SH-SY5Y (cell line): ENCODE measurements at regions not wholly inside any gene's neighbourhood (a gene's known extent, or its start where the extent isn't known, plus 50 kb on each side); places are given as distances from the start of the nearest gene placed in this dataset.

ENCODE experiments used
- GATA2 ChIP-seq: IDR thresholded peaks from 2 replicates; pipeline ENCODE4 v1.6.1; 2011; ENCODE audit warnings: mild to moderate bottlenecking, low read depth, low read length
- GATA3 ChIP-seq: IDR thresholded peaks from 2 replicates; pipeline ENCODE4 v1.6.1; 2011; ENCODE audit warnings: low read depth, mild to moderate bottlenecking, low read length, moderate library complexity

DNA sequence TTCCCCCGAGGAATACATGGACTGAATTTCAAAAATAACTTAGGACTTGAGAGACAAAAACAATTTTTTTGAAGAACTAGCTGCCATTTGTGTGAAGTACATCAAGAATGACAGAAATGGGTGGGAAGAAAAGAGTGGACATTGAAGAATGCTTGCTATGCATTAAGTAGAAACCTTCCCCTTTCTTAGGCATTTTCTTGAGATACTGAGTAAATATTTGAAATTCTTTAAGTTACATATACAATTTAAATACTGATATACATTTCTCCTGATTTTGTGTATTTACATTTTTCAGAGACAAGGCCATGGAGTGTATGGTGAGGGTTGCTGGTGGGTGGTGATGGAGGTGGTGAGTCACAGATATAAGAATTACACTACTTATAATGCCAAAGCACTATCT lies 319.3 kb upstream of the ADAMTSL1 start:
- no peak for TF ChIP-seq GATA2
- no peak for TF ChIP-seq GATA3
